ENCODE measurements at regions not wholly inside any gene's neighbourhood (a gene's known extent, or its start where the extent isn't known, plus 50 kb on each side); places are given as distances from the start of the nearest gene placed in this dataset.
"Not testable (repeated sequence)": the region's sequence is repeated elsewhere in the genome, so short reads cannot be mapped to it uniquely, and the experiment has no call there.

DNA sequence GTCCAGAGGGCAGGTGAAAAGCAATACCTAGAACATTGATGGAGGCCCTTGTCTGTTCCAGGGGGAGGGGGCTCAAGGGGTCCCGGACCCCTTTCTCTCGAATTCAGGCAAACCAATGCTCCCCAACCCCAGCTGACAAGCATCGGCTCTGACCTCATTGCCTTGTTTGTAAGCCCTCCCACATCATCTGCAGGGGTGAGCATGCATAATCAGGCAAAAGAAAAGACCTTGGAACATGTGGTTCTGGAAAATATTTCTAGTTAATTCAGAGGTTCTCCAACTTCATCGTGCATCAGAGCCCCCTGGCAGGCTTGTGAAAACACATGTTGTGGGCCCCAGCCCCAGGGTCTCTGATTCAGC, 231.3 kb downstream of the TOMM20 start:
- no peak for DNase-seq

DNA sequence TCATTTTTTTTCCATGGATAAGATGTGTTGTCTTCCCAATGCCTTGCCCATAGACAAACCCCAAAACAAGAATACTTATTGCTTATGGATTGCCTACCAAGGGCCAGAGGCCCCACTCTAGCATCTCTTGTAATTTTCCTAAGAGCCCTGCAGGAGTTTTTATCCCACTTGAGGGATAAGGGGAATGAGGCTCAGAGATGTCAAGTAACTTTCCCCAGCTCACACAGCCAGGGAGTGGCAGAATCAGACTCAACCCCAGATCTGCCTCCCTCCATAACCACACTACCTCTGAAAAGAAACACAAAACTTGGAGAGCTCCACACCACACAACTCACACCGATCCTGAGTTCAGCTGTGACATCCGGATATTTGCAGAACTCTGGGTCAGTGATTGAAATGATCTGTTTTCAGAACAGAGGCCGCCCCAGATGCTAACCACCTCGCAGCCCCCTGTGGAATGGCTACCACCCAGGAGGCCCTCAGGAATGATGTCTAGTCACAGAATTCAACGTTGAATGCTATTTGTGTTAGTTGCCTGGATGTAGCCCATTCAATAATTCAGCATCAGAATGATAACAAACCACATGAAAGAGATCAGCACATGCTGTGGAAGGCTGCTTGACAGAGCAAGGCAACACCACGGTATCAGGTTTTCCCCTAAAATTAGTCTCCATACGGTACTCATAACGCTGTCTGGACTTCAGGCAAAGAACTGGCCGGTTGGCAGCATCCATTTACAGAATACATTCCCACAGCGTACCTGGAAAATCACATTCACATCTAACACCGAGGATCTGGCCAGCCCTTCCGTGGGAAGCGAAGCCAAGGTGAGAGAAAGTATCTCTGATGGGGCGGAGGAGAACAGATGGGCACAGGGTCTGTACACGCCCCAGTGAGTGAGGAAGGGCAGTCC, 231.9 kb downstream of the TOMM20 start:
- DNase-seq: no peak

DNA sequence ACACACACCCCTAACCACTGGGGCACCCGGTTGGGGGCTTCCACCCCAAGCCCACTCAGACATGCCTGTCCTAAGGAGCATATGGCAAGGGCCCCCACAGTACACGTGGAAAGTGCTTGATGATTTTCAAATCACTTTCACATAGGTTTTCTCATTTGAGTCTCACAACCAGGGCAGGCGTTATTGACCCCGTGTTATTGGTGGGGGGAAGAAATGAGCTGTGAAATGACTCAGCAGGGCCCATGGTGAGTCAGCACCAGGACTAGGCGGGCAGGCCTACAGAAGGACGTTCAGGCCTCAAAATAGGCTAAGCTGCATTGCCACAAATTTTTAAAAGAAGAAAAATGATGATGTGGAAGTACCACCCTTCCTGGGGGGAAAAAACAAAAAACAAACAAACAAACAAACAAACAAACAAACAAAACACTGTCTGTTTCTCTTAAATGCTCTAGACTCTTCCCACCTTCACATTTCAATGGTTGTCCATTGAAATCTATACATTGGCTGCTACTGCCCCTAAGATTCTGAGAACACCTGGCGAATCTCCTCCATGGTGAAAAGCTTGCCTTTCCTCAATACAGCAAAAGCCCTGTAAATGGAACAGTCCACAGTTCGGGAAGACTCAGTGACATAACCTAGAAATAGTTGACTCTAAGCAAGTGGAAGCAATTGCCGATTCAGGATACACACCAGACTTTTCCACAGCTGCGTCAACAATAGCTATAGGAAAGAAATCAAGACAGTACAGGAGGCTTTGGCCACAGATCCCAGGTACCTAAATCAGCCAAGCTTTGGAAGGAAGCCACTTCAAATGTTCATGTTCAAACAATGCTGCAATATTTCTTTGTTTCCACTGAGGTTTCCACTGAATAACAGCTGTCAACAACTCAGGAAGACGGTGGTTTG, 234.7 kb downstream of the TOMM20 start:
- DNase-seq: no peak

DNA sequence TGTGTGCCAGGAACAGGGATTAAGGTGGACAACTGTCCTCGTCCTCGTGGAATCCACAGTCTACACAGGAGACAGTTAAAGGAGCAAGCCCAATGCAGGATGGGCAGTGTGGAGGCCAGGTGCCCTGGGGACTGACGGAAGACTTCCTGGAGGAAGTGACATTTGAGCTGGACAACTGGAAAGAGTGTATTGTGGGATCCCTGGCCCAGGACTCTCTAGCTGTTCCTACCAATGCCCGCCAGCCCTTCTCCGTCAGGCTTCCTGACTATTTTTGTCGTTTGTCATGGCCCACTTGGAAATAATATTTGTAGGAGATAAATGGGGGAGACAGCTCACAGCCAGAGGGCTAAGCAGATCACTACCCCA, 235.3 kb downstream of the TOMM20 start:
- no peak for DNase-seq

DNA sequence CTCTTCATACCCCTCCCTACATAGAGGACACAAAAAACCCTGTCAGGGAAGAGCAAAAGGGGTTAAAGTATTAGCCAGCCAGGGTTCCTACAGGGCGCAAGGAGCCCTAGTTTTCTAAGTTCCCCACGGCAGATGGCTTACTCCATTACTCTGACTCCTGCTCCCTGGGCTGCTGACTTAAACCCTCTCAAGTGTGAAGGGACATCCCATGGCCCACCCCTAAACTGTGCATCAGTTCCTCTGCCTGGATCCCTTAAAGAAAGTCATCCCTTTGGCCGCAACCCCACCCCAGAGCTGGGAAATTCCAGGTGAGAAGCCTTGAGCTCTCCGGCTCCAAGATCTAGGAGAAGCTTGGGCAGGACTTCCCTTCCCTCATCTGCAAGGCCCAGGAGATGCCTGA, 236.0 kb downstream of the TOMM20 start:
- peak; percentile 44 to 74 for DNase-seq

DNA sequence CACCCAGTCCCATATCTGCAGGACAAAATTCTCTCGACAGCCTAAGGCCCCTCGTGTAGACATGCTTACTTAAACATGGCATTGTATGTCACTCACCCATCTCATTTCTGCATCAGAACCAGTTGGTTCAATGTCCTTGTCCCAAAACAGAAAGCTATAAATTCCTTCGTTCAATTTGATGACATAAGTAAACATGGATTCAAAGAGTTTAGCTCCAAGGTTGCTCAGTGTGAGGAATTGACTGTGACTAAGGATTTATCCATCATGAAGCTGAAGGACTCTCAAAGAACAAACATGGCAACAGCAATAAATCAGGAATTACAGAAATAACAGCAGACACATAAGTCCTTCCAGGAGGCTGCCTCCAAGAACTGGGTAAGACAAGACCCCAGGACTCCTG, 237.2 kb downstream of the TOMM20 start:
- no peak for DNase-seq

DNA sequence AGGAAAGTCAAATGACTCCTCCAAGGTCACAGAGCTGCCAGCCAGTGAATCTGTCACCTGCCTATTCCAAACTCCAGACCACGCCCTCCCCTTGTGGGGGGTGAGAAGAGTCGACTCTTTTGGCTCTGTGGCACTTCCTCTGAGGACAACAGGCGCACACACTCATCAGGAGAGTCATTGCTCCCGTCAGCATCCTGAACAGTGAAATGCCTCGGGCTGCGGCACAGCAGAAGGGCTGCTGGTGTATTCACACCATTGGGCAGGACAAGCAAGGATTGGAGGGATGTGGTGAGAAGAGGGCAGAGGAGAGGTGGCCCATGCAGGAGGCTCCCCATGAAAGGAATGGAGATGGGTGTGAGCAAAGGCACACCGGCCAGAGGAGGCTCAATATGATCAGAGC, 239.0 kb downstream of the TOMM20 start:
- DNase-seq: no peak

DNA sequence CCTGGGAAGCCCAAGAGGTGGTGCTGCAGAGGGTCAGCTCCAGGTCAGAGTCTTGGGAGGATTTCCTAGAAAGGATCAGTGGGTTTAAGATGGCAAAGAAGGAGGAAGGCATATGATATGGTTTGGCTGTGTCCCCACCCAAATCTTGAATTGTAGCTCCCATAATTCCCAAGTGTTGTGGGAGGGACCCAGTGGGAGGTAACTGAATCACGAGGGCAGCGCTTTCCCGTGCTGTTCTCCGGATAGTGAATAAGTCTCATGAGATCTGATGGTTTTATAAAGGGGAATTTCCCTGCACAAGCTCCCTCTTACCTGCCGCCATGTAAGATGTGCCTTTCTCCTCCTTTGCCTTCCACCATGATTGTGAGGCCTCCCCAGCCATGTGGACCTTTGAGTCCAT, 240.4 kb downstream of the TOMM20 start:
- not testable (repeated sequence) for DNase-seq

DNA sequence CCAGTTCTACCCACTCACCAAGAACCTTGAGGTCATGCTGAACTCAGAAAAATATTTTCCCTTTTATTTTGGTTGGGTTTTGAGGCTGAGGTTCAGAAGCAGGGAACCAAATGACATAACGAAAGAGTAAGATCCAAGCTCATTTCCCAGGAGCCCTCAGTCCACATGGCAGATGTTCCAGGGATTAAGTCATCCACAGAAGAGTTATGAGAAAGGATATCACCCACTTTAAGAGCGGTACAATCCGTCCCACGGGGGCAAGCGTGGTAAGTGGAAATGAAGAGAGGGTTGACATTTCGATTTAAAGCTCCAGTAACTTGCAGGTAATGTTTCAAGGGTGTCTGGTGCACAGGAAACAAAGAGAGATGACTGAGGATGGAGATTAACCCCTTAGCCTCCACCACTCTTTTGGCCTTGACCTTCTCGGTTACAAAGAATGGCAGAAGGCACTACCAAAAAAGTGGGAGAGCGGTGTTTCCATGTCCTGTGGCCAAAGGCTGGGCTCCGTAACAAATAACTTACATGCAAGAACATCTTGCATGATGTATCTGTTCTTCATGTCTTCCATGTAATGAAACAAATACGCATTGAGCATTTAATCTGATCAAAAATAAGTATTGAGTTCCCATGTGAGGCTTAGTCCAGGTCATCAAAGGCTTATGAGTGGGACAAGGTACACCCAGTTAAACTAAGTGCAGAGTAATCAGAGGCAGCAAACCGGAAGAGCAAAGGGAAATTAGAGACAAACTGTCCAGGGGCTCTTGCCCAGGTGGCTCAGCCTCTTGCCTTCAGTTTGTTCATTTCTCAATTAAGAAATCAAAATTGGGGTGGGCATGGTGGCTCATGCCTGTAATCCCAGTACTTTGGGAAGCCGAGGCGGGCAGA, 241.4 kb downstream of the TOMM20 start:
- DNase-seq: peak; percentile 97 to 99

DNA sequence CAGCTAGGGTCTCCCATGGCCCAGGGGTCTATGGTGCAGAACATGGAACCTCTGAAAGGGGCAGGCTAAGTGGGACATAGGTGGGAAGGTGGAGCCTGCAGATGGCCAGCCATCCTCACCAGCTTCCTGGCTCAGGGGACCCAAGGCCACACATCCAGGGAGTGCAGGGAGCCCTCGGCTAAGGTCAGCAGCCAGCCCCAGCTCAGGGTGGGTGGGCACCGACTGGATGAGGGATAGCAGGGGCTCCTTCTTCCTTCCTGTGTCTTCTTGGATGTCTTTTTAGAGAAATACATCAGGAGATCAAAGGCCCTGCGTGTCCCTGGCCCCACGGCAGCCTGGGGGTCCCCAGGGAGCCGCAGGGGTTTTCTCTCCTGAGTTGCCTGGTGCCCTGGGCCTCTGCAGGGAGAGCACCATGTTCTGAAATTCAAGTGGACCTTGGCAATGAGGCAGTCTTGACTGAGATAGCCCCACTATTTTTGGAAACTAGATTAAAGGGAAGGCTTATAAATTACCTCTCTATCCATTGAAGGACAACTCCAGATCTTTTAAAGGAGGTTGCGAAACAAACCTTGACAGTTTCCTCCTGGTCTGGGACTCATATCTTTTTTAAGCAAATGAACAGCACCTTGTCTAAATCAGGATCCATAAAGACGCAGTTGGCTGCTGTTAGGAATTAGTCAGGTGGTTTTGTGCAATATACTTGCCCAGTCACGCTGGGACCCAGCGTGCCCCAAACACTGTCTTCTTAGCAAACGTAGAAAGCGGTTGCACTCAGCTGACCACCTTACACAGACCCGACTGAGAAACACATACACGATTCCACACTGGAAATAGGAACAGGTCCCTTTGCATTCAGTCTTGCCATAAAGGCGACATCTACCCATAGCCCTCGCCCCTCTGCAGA, 242.3 kb downstream of the TOMM20 start:
- DNase-seq: peak in 1 of 2 experiments; percentile 55

DNA sequence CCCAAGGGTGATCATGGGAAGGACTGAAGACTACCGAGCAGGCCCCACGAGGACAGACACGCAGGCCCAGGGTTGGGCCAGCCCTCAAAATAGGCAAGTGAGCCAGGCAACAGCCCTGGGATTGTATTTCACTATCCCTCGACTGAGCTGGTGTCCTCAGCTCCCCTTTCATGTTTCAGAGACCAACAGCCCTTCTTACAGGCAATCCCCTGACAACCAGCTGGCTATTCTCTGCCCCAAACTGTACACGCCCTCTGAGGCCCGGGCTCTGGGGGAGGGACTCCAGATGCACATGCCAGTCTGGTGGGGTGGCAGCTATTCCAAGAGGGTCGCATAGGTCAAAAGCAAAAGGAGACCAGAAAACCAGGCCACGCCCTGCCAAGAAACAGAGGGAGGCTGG, 243.0 kb downstream of the TOMM20 start:
- DNase-seq: peak; percentile 76 to 92

DNA sequence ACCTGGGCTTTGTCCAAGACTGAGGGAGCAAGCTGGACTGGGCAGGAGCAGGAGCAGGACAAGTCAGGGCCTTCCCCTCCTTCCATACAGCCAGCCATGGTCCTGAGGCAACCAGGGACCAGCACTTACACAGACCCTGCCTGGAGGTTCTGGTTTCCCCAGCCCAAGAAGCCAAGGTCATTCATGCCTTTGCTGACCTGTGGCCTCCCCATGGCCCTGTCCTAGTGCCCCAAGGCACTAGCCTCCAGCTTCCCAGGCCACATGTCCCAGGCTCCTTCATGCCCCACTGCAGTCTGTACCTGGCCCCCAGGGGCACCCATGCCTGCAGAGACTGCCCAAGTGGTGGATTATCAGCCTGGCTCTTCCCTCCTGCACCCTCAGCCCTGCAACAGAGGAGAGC, 243.9 kb downstream of the TOMM20 start:
- no peak for DNase-seq

DNA sequence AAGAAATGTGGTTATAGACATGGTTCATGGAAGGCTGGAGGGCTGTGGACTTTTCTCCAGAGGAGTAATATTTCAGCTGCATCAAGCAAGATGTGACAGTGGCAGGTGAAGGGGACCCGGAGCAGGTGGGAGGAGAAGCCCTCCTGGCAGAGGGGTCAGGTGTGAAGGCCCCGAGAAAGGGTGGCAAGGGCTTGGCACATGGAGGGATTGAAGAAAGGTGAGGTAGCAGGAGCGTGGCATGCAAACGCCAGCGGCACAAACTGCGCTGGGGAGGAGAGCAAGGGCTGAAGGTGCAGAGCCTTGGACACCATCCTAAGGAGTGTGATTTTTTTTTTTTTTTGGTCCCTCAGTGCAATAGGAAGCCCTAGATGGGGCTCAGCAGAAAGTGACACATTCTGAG, 244.6 kb downstream of the TOMM20 start:
- DNase-seq: no peak

DNA sequence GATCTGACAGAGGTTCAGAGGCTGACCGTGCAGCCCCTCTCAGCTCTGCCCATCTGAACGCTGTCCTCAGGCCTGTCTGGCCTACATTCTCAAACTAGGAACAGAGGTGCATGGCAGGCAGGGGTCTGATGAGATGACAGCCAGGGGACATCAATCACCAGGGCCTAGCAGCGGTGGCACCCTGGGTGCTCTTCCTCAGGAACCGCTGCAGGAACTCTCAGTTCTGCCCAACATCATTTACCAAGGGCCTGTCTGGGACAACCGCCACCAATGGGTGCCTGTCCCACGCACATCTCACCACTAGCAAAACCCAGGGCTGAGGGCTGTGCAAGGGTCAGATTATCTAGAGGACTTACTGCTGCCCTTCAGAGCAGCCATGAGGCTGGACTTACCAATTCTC, 245.7 kb downstream of the TOMM20 start:
- no peak for DNase-seq

DNA sequence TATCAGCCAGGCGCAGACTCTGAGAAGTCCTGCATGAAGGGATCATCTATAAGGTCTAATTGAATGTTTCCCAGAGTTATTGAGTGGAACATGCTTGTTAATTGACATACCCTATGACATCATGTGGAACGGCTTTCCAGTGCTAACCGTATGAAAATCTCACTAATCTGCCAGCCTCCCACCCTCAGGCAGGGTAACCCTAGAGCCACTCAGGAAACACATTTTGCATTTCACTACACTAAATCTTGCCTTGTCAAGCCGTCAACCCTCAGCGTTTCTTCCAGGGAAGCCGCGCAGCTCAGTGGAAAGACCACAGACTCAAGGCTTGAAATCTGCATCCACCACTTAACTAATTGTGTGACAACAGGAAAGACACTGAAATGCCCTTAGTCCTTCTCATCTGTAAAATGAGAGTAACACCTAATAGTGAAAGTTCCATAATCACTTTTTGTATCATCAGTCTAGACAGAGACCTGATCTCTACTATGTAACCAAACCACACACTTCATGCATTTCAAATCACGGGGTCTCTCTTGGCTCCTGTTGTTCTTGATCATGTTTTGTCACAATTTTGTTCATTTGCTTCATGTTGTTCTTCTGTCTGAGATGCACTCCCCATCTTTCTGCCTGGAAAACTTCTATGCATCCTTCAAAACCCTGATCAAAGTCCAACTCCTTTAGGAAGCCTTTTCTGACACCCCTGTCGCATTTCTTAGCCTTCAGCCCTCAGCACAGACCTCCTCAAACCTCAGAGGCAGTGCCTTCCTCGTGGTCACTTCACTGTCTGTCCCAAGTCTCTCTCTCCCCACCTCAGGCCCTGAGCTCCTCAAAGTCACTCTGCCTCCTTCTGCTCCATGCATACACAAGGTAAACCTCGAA, 246.5 kb downstream of the TOMM20 start:
- no peak for DNase-seq

DNA sequence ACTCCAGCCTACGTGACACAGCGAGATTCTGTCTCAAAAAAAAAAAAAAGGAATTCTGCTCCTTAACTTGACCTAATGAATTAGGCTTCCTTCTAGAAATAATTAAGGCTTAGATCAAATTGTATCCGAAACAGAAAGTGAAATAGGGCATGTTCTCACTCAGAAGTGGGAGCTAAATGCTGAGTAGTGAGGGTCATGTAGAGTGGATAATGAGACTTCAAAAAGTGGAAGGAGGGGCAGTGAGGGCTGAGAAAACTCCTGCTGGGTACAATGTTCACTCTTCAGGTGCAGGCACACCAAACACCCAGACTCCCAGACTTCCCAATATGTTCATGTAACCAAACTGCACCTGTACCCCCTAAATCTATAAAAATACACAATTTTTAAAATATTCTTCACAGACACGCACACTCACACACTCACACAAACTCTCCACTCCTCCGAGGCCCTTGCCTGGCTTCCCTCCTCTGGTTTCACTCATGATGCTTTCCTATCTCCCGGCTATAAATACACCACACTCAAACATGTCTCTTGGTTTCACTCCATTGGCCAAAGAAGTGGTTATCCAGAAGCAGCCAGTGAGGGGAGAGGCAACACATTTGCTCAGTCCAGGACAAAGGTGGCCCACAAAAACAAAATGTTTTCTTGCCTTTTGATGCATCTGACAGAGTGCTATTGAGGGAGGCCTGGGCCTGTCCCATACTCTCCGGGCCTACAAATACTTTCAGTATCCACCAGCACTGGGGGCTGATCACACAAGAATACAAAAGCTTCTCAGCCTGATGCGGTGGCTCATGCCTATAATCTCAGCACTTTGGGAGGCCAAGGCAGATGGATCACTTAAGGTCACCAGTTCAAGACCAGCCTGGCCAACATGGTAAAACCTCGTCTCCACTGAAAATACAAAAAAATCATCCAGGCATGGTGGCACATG, 249.2 kb downstream of the TOMM20 start:
- peak in 1 of 2 experiments; percentile 53 for DNase-seq

DNA sequence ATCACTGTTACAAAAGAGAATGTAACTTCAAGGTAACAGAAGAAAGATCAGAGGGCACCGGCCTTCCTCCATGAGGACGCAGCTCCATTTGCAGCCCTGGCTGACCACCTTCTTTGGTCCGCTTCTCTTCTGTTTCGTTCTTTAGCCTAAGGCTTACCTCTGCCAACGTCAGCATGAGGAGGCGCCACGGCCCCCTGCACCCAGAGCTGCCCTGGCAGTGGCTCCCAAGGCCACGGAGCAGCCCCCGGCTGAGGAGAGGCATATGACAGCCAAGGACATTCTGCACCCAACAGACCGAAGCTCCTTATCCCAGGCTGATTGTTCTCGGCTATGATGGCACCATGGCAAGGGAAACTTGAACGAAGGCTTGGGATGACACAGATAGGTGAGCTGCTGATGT, 250.3 kb downstream of the TOMM20 start:
- no peak for DNase-seq

DNA sequence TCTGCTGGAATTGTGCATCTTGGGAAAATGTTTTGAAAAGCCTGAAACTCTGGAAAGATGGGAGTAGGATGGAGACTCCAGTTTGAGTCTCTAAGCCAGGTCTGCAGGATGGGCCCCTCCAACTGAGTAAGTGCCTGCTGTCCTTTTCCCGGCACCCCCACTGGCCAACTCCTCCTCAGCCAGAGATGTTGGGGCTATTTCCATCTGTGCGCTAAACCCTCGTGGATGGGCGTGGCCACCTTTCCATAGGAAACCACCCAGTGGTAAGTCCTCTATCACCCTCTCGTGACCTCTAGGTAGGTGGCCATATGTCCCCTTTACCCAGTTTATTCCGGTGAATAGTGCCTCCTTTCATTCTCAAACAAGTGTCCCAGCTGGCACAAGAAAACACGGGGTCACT, 250.9 kb downstream of the TOMM20 start:
- no peak for DNase-seq
